Lower lobe of right lung (tissue), 2 donors: ENCODE measurements at regions not wholly inside any gene's neighbourhood (a gene's known extent, or its start where the extent isn't known, plus 50 kb on each side); places are given as distances from the start of the nearest gene placed in this dataset.

Experiments used
- ATAC-seq, 2 donors: fragments of 200-7000 bp; cut with Tn5 transposase; one replicate each; pipeline ENCODE4 v1.9.1; 2020 to 2022; ENCODE audit warnings: mild to moderate bottlenecking in 2 of 2, moderate library complexity in 2 of 2
- DNase-seq: peaks from one replicate; pipeline ENCODE4 v3.0.0-alpha.2; 2020
- H3K27ac ChIP-seq: fragments of 200-600 bp; one replicate; pipeline ENCODE4 v1.8.0; 2022
- H3K27me3 ChIP-seq: fragments of 200-600 bp; one replicate; pipeline ENCODE4 v1.8.0; 2022; ENCODE audit warnings: low read depth
- H3K36me3 ChIP-seq: fragments of 200-600 bp; one replicate; pipeline ENCODE4 v1.8.0; 2022; ENCODE audit warnings: mild to moderate bottlenecking
- H3K4me1 ChIP-seq: fragments of 200-600 bp; one replicate; pipeline ENCODE4 v1.8.0; 2022
- H3K4me3 ChIP-seq: fragments of 200-600 bp; one replicate; pipeline ENCODE4 v1.8.0; 2022; ENCODE audit warnings: mild to moderate bottlenecking
- H3K9me3 ChIP-seq: fragments of 200-600 bp; one replicate; pipeline ENCODE4 v1.8.0; 2022
- intact Hi-C: fragments of 100-400 bp; cut with DNase I; formaldehyde crosslinking; loops from one replicate; pipeline ENCODE4 v1.11.0; 2022
- TF ChIP-seq, protein P1 (sequence below): fragments of 200-600 bp; IDR thresholded peaks from one replicate; pipeline ENCODE4 v1.8.0; 2022; ENCODE audit warnings: antibody characterized with exemption, mild to moderate bottlenecking
- donor health status: DM: no; HTN: yes; CAD: no; lungs with severe emphysema.

GRCh38 chr10:107898392-107898791, 733.9 kb upstream of the SORCS1 start:
- intact Hi-C loops, result no loop called here
- no peak for ATAC-seq

GRCh38 chr10:107894516-107894915, 730.0 kb upstream of the SORCS1 start:
- no peaks in the 10 kb centered on the region for H3K36me3 ChIP-seq
- intact Hi-C loops, result no loop called here
- H3K9me3 ChIP-seq, result no peaks in the 10 kb centered on the region
- no peaks in the 10 kb centered on the region for H3K4me1 ChIP-seq
- DNase-seq, result no peak
- no peaks in the 10 kb centered on the region for H3K27me3 ChIP-seq
- H3K4me3 ChIP-seq, result no peak overlapping the region
- no peak for ATAC-seq
- no peak overlapping the region for H3K27ac ChIP-seq
- TF ChIP-seq, protein P1, sequence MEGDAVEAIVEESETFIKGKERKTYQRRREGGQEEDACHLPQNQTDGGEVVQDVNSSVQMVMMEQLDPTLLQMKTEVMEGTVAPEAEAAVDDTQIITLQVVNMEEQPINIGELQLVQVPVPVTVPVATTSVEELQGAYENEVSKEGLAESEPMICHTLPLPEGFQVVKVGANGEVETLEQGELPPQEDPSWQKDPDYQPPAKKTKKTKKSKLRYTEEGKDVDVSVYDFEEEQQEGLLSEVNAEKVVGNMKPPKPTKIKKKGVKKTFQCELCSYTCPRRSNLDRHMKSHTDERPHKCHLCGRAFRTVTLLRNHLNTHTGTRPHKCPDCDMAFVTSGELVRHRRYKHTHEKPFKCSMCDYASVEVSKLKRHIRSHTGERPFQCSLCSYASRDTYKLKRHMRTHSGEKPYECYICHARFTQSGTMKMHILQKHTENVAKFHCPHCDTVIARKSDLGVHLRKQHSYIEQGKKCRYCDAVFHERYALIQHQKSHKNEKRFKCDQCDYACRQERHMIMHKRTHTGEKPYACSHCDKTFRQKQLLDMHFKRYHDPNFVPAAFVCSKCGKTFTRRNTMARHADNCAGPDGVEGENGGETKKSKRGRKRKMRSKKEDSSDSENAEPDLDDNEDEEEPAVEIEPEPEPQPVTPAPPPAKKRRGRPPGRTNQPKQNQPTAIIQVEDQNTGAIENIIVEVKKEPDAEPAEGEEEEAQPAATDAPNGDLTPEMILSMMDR, result no peak

More at GRCh38 chr10:107898392-107898791, 733.9 kb upstream of the SORCS1 start:
- H3K4me3 ChIP-seq, result no peak overlapping the region
- TF ChIP-seq, protein P1, result no peak
- H3K27me3 ChIP-seq, result no peaks in the 10 kb centered on the region
- no peak for DNase-seq
- no peaks in the 10 kb centered on the region for H3K9me3 ChIP-seq
- no peak overlapping the region for H3K27ac ChIP-seq
- H3K36me3 ChIP-seq, result no peaks in the 10 kb centered on the region
- no peaks in the 10 kb centered on the region for H3K4me1 ChIP-seq

DNA sequence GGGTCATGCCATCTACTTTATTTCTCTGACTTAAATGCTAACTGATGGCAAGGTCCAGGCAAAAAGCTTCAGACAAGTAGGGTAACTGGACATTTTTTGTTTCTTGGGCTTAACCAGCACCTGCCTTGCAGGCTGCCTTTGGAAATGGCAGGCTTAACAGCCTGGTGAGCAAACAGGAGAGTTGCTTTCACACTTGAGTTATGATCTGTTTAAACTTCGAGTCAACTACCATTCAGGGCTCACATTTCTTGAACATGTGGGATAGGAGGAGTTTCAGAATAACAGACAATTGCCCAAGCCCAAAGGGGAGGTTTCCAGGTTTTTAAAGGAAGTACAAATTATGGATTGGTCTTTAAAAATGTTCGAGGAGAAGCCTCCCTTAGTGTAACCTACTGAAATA, 724.6 kb upstream of the SORCS1 start:
- no peaks in the 10 kb centered on the region for H3K4me1 ChIP-seq
- TF ChIP-seq, protein P1, result no peak
- no peaks in the 10 kb centered on the region for H3K36me3 ChIP-seq
- intact Hi-C loops, result no loop called here
- H3K27me3 ChIP-seq, result no peaks in the 10 kb centered on the region
- ATAC-seq (no peak), DNase-seq (no peak)
- no peak overlapping the region for H3K27ac ChIP-seq
- H3K4me3 ChIP-seq, result no peak overlapping the region
- no peaks in the 10 kb centered on the region for H3K9me3 ChIP-seq

- Histone ChIP-seq H3K4me3 (no peak overlapping the region), H3K4me1 (no peaks in the 10 kb centered on the region), H3K27ac (no peak overlapping the region), H3K27me3 (no peaks in the 10 kb centered on the region), H3K36me3 (no peaks in the 10 kb centered on the region), H3K9me3 (no peaks in the 10 kb centered on the region)
- intact Hi-C loops, result no loop called here
- TF ChIP-seq, protein P1, result no peak
- DNase-seq (no peak), ATAC-seq (no peak)
Observed at GRCh38 chr10:107880185-107880584, 715.7 kb upstream of the SORCS1 start.

DNA sequence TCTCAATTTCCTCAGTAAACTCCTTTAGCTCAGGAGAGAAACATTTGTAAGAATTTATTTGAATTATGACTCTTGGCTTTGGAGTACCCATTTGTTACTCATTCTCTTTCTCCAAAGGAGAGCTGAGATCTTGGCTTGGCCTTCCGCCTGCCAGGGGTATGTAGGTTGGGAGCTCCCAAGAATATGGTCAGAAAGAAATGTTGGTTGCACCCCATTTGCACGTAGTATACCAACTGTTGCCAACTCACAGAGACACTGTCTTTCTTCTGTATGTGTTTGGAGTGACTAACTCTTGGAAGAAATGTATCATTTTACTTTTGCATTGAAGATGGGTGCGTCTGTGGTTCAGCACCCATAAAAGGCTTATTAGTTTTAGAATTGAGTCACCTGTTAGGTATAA, 708.5 kb upstream of the SORCS1 start:
- Histone ChIP-seq H3K9me3 (no peaks in the 10 kb centered on the region), H3K36me3 (no peaks in the 10 kb centered on the region), H3K27me3 (no peaks in the 10 kb centered on the region), H3K4me1 (no peaks in the 10 kb centered on the region), H3K27ac (no peak overlapping the region), H3K4me3 (no peak overlapping the region)
- ATAC-seq (no peak), DNase-seq (no peak)
- TF ChIP-seq, protein P1, result no peak
- intact Hi-C loops, result no loop called here

GRCh38 chr10:107865691-107866090, 701.2 kb upstream of the SORCS1 start:
- DNase-seq, result no peak
- TF ChIP-seq, protein P1, result no peak
- no peak for ATAC-seq
- H3K4me1 ChIP-seq, result no peaks in the 10 kb centered on the region
- intact Hi-C loops, result no loop called here
- no peak overlapping the region for H3K4me3 ChIP-seq
- H3K9me3 ChIP-seq, result no peaks in the 10 kb centered on the region
- no peaks in the 10 kb centered on the region for H3K27me3 ChIP-seq
- no peak overlapping the region for H3K27ac ChIP-seq
- H3K36me3 ChIP-seq, result no peaks in the 10 kb centered on the region
